ENCODE measurements at regions not wholly inside any gene's neighbourhood (a gene's known extent, or its start where the extent isn't known, plus 50 kb on each side); places are given as distances from the start of the nearest gene placed in this dataset.

DNA sequence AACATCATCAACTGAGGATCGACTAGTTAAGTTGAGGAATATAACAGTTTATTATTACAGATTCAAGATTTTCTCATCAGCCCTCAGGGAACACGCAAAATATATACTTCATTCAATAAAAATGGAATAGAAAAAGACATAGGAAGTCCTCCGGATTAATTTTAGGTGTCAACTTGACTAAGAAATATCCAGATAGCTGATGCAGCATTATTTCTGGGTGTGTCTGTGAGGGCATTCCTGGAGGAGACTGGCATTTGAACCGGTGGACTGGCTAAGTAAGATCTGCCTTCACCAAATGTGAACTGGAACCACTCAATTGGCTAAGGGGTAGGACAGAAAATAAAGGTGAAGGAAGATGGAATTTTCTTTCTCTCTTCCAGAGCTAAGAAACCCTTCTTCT, 845.3 kb downstream of the SOCS6 start:
- Histone ChIP-seq H3K27me3 (ENCODE audit: control insufficient read depth, insufficient read depth, low read length) (no peaks in the 10 kb centered on the region), H3K4me3 (ENCODE audit: low read length) (no peak overlapping the region), H3K9me3 (ENCODE audit: control insufficient read depth, insufficient read depth, low read length) (no peaks in the 10 kb centered on the region; the same call in 1 of the 2 replicates), H3K4me1 (ENCODE audit: control insufficient read depth, insufficient read depth, low read length) (no peaks in the 10 kb centered on the region), H3K36me3 (ENCODE audit: control insufficient read depth, insufficient read depth, low read length) (no peaks in the 10 kb centered on the region), H3K27ac (ENCODE audit: low read length) (no peak overlapping the region)
- no peak for DNase-seq (ENCODE audit: low read depth, low spot score)
- no CpG with 5 or more reads among the region's 4 CpGs for WGBS (ENCODE audit: insufficient coverage, insufficient read length)

- no peak for DNase-seq (ENCODE audit: low read depth, low spot score)
- H3K4me1 ChIP-seq (ENCODE audit: control insufficient read depth, insufficient read depth, low read length) = no peaks in the 10 kb centered on the region
- H3K27me3 ChIP-seq (ENCODE audit: control insufficient read depth, insufficient read depth, low read length) = no peaks in the 10 kb centered on the region
- no peak overlapping the region for H3K4me3 ChIP-seq (ENCODE audit: low read length)
- no peaks in the 10 kb centered on the region; the same call in 1 of the 2 replicates for H3K9me3 ChIP-seq (ENCODE audit: control insufficient read depth, insufficient read depth, low read length)
- no CpG with 5 or more reads among the region's 12 CpGs for WGBS (ENCODE audit: insufficient coverage, insufficient read length)
- no peaks in the 10 kb centered on the region for H3K36me3 ChIP-seq (ENCODE audit: control insufficient read depth, insufficient read depth, low read length)
- no peak overlapping the region for H3K27ac ChIP-seq (ENCODE audit: low read length)
These were observed 843.1 kb downstream of the SOCS6 start for GRCh38 chr18:71131918-71132317.

DNA sequence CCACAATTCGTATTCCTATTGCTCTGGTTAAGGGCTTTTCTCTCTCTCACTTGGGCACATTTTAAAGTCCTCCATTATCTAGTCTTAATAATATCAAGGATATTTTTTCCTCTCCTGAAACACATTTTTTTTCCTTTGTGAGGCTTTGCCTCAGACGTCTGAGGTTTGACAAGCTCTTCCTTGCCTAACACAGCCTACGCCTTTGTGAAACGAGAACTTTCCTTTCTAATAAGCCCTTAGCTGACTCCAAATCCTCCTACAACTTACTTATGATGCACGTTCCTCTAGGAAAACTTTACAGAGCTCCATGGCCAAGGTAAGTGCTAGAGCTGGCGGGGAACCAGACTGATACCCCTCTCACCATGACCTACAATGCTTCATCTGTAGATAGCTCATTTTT, 841.5 kb downstream of the SOCS6 start:
- H3K27me3 ChIP-seq (ENCODE audit: control insufficient read depth, insufficient read depth, low read length) = no peaks in the 10 kb centered on the region
- no CpG with 5 or more reads among the region's 6 CpGs for WGBS (ENCODE audit: insufficient coverage, insufficient read length)
- no peaks in the 10 kb centered on the region; the same call in 1 of the 2 replicates for H3K9me3 ChIP-seq (ENCODE audit: control insufficient read depth, insufficient read depth, low read length)
- H3K36me3 ChIP-seq (ENCODE audit: control insufficient read depth, insufficient read depth, low read length) = no peaks in the 10 kb centered on the region
- H3K4me3 ChIP-seq (ENCODE audit: low read length) = no peak overlapping the region
- H3K27ac ChIP-seq (ENCODE audit: low read length) = no peak overlapping the region
- H3K4me1 ChIP-seq (ENCODE audit: control insufficient read depth, insufficient read depth, low read length) = no peaks in the 10 kb centered on the region
- DNase-seq (ENCODE audit: low read depth, low spot score) = no peak

- no peak for DNase-seq (ENCODE audit: low read depth, low spot score)
- H3K27me3 ChIP-seq (ENCODE audit: control insufficient read depth, insufficient read depth, low read length) = no peaks in the 10 kb centered on the region
- H3K9me3 ChIP-seq (ENCODE audit: control insufficient read depth, insufficient read depth, low read length) = no peaks in the 10 kb centered on the region; the same call in 1 of the 2 replicates
- H3K4me1 ChIP-seq (ENCODE audit: control insufficient read depth, insufficient read depth, low read length) = no peaks in the 10 kb centered on the region
- no peak overlapping the region for H3K27ac ChIP-seq (ENCODE audit: low read length)
- no peak overlapping the region for H3K4me3 ChIP-seq (ENCODE audit: low read length)
- WGBS (ENCODE audit: insufficient coverage, insufficient read length) = no CpG with 5 or more reads among the region's 2 CpGs
- H3K36me3 ChIP-seq (ENCODE audit: control insufficient read depth, insufficient read depth, low read length) = no peaks in the 10 kb centered on the region
These were observed 836.7 kb downstream of the SOCS6 start for GRCh38 chr18:71125581-71125980.

GRCh38 chr18:71116535-71116934, 827.7 kb downstream of the SOCS6 start:
- Histone ChIP-seq H3K27me3 (ENCODE audit: control insufficient read depth, insufficient read depth, low read length) (no peaks in the 10 kb centered on the region), H3K4me1 (ENCODE audit: control insufficient read depth, insufficient read depth, low read length) (no peaks in the 10 kb centered on the region), H3K27ac (ENCODE audit: low read length) (no peak overlapping the region), H3K4me3 (ENCODE audit: low read length) (no peak overlapping the region), H3K9me3 (ENCODE audit: control insufficient read depth, insufficient read depth, low read length) (peaks cover 1% of the 10 kb centered on the region; the same call in 1 of the 2 replicates), H3K36me3 (ENCODE audit: control insufficient read depth, insufficient read depth, low read length) (no peaks in the 10 kb centered on the region)
- no peak for DNase-seq (ENCODE audit: low read depth, low spot score)
- no CpG with 5 or more reads among the region's 4 CpGs for WGBS (ENCODE audit: insufficient coverage, insufficient read length)

- Histone ChIP-seq H3K4me1 (ENCODE audit: control insufficient read depth, insufficient read depth, low read length) (no peaks in the 10 kb centered on the region), H3K9me3 (ENCODE audit: control insufficient read depth, insufficient read depth, low read length) (peaks cover 4% of the 10 kb centered on the region), H3K4me3 (ENCODE audit: low read length) (no peak overlapping the region), H3K27ac (ENCODE audit: low read length) (no peak overlapping the region), H3K36me3 (ENCODE audit: control insufficient read depth, insufficient read depth, low read length) (no peaks in the 10 kb centered on the region), H3K27me3 (ENCODE audit: control insufficient read depth, insufficient read depth, low read length) (no peaks in the 10 kb centered on the region)
- DNase-seq (ENCODE audit: low read depth, low spot score) = no peak
- WGBS (ENCODE audit: insufficient coverage, insufficient read length) = no CpG with 5 or more reads among the region's 8 CpGs
These were observed 826.4 kb downstream of the SOCS6 start for GRCh38 chr18:71115261-71115660.

- peaks cover 4% of the 10 kb centered on the region for H3K9me3 ChIP-seq (ENCODE audit: control insufficient read depth, insufficient read depth, low read length)
- H3K4me3 ChIP-seq (ENCODE audit: low read length) = no peak overlapping the region
- H3K27ac ChIP-seq (ENCODE audit: low read length) = no peak overlapping the region
- H3K36me3 ChIP-seq (ENCODE audit: control insufficient read depth, insufficient read depth, low read length) = no peaks in the 10 kb centered on the region
- no peaks in the 10 kb centered on the region for H3K4me1 ChIP-seq (ENCODE audit: control insufficient read depth, insufficient read depth, low read length)
- H3K27me3 ChIP-seq (ENCODE audit: control insufficient read depth, insufficient read depth, low read length) = no peaks in the 10 kb centered on the region
- no CpG with 5 or more reads among the region's 11 CpGs for WGBS (ENCODE audit: insufficient coverage, insufficient read length)
- DNase-seq (ENCODE audit: low read depth, low spot score) = no peak
These were observed 825.8 kb downstream of the SOCS6 start for GRCh38 chr18:71114550-71115210.

DNA sequence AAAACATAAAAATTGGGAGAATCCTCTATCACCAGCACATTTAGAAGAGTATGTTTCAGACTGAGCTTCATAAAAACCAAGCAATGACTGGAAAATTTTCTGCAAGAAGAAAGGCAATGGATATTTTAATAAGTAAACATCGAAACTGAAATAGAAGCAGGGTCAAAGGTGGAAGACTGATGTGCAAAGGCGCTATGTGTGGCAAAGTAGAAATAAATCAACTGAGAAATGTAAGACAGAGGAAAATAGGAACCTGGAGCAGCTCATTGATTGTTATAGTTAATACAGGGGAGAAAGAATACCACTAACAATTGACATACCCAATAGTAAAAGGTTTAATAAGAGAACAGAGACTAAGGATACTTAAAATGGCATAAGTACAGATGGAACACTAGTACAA, 818.4 kb downstream of the SOCS6 start:
- H3K36me3 ChIP-seq (ENCODE audit: control insufficient read depth, insufficient read depth, low read length) = no peaks in the 10 kb centered on the region
- H3K27me3 ChIP-seq (ENCODE audit: control insufficient read depth, insufficient read depth, low read length) = no peaks in the 10 kb centered on the region
- no peak overlapping the region for H3K27ac ChIP-seq (ENCODE audit: low read length)
- no peak for DNase-seq (ENCODE audit: low read depth, low spot score)
- no peak overlapping the region for H3K4me3 ChIP-seq (ENCODE audit: low read length)
- peaks cover 4% of the 10 kb centered on the region for H3K9me3 ChIP-seq (ENCODE audit: control insufficient read depth, insufficient read depth, low read length)
- no peaks in the 10 kb centered on the region for H3K4me1 ChIP-seq (ENCODE audit: control insufficient read depth, insufficient read depth, low read length)
- WGBS (ENCODE audit: insufficient coverage, insufficient read length) = no CpG with 5 or more reads among the region's 2 CpGs

DNA sequence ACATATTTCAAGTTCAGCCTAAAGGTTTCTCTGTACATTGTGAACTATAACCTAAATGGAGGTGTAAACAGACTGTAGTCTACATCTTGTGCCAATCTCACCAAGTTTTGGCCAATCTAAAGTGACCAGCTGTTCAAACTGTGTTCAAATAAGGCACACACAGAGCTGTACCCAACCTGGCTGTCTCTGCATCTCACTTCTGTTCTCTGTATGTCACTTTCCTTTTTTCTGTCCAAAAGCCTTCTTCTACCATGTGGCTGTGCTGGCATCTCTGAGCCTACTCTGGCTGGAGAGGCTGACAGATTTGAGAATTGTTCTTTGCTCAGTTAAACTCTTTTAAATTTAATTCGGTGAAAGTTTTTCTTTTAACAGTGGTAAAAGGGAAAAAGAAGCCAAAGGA, 817.9 kb downstream of the SOCS6 start:
- WGBS (ENCODE audit: insufficient coverage, insufficient read length) = no CpG with 5 or more reads among the region's 1 CpG
- Histone ChIP-seq H3K9me3 (ENCODE audit: control insufficient read depth, insufficient read depth, low read length) (peaks cover 4% of the 10 kb centered on the region), H3K27ac (ENCODE audit: low read length) (no peak overlapping the region), H3K36me3 (ENCODE audit: control insufficient read depth, insufficient read depth, low read length) (no peaks in the 10 kb centered on the region), H3K4me3 (ENCODE audit: low read length) (no peak overlapping the region), H3K27me3 (ENCODE audit: control insufficient read depth, insufficient read depth, low read length) (no peaks in the 10 kb centered on the region), H3K4me1 (ENCODE audit: control insufficient read depth, insufficient read depth, low read length) (no peaks in the 10 kb centered on the region)
- DNase-seq (ENCODE audit: low read depth, low spot score) = no peak

DNA sequence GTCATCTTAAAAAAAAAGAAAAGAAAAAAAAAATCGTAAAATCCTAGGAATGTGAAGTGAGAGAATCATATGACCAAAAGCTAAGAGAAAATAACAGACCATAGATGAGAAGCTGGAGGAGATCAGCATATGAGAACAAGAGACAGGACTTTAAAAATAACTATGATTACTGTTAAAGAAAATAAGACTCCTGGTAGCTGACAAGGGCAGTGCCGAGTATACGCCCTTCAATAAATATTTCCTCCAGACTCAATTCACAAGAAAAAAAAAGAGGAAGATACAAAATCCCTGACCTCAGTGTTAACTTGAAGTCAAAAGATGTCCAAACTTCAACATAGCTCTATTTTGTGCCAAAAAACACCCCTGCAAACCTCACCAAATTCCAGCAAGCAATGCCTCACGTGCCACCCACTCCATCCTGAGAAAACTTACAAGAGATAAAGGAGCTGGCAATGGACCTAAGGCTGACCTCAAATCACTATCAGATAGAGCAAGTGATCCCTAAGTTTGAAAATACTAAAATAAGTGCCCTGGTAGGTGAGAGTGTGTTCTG, 817.2 kb downstream of the SOCS6 start:
- Histone ChIP-seq H3K27me3 (ENCODE audit: control insufficient read depth, insufficient read depth, low read length) (no peaks in the 10 kb centered on the region), H3K27ac (ENCODE audit: low read length) (no peak overlapping the region), H3K9me3 (ENCODE audit: control insufficient read depth, insufficient read depth, low read length) (peaks cover 4% of the 10 kb centered on the region), H3K4me1 (ENCODE audit: control insufficient read depth, insufficient read depth, low read length) (no peaks in the 10 kb centered on the region), H3K36me3 (ENCODE audit: control insufficient read depth, insufficient read depth, low read length) (no peaks in the 10 kb centered on the region), H3K4me3 (ENCODE audit: low read length) (no peak overlapping the region)
- no peak for DNase-seq (ENCODE audit: low read depth, low spot score)
- WGBS (ENCODE audit: insufficient coverage, insufficient read length) = no CpG with 5 or more reads among the region's 4 CpGs
